Skin of body (tissue), 1 donor: ENCODE measurements at regions not wholly inside any gene's neighbourhood (a gene's known extent, or its start where the extent isn't known, plus 50 kb on each side); places are given as distances from the start of the nearest gene placed in this dataset.

ENCODE experiments used
- DNase-seq: peaks from one replicate; lab custom pipeline; 2025; lab: John Stamatoyannopoulos, UW

DNA sequence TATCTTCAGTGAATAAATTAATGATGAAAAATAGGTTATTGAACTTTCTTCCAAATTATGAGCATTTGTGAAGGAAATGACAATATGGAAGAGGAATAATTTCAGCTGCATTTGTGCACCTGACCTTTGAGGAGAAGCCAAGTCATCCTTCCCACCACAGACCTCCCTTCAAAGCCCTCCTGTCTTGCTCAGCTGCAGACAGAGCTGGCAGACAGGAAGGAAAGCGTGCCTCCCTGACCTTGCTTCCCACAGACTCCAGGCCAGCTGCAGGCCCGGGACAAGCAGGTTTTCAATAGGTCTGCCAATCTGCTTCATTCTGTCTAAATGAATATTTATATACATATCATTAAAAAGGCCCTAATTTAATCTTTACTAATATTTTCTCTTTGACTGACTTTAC, 152.9 kb upstream of the RBMS3 start:
- DNase-seq, result no peak

DNA sequence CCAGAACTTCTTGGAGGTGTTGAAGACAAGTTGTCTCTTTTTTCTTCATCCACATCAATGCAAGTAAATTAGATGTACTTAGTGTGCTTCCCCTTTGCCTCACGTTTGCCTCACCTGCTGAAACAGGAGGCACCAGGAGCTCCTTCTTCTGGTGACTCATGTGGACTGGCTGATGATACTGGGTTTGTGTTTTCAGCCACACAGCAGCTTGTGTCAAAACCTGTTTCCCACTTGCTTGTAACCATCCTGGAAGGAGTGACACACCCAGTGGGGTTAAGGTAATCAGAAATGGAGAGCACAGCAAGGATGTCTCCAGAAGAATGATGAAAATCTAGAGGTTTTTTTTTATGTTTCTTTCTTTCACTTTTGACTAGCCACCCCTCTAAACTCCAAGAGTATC, 143.3 kb upstream of the RBMS3 start:
- no peak for DNase-seq

DNA sequence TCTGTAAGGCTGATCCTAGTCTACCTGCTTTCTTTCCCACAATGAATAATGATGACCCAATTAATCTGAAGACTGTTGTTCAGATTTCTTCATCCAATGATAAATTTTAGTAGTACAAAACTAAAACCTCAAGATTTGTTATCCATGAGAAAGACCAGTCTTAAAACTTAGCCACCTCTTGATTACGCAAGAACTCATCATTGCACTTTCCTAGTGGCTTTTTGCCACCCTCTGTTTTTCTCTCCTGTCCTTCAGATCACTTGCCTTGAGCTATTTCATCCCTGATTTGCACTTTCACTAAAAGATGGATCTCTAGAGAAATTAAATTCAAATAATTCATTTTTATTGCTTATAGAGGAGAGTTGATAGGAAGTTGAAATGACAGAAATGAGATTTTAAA, 142.7 kb upstream of the RBMS3 start:
- DNase-seq, result no peak

DNA sequence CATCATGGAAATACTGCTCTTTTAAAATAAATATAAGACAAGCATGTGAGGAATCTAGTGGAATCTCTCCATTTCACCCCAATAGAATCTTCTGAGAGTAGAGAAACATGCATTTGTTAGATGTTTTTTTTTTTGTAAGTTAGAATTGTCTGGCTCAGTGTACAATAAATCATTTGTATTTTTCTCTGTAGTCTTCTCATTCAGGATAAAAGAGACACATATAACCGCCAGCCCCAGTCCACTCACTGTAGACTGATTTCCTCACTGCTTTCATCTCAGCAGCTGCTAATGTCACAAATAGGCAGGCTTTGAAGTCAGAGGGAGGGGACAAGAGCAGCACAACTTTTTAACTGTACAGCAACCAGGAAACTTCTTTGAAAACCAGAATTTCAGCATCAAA, 140.2 kb upstream of the RBMS3 start:
- DNase-seq, result no peak

DNA sequence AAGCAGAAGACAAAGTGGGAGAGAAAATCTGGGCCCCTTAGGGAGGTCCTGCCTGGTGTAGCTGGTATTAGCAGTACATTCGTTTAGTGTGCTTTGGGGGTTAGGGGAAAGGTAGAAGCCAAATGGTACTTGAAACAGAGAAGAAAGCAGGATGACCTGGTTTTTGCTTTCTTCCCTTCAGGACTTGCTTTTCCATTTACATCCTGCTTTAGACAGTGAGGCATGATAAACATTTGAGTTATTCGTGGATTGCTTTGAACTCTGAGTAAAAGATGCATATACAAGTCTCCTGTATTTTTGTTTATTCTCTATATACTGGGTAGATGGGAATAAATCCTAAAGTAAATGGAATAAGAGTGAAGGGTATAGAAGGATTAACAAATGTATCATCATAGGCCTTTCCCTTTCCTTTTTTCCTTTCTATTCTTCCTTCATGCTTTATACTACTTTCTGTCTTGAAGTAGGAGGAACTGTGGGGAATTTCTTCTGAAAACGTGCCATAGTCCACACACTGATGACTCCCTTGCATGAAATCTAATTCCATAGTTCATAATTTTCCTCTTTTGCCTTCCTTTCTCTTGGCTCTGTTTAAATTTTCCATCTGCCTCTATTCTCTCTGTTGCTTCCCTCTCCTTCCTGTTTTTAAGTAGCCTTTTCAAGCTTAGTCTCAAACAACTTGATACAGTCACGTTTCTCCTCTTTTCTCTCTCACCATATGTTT, 139.5 kb upstream of the RBMS3 start:
- peak; percentile 28 for DNase-seq

DNA sequence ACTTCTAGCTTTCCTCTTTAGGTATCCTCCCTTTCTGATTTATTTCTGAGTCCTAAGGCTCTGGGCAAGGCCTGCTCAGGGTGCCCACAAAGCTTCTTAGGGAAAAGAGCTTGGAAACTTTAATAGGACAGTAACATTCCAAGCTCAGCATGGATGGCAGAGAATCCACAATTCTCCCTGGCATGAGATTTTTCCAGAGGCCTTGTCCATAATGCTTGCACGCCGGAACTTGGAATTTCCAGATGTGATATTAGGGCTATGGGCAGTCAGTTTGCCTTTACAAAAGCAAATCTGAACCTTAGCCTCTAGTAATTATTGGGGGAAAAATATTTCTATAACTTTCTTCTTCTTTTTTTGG, 139.0 kb upstream of the RBMS3 start:
- no peak for DNase-seq

DNA sequence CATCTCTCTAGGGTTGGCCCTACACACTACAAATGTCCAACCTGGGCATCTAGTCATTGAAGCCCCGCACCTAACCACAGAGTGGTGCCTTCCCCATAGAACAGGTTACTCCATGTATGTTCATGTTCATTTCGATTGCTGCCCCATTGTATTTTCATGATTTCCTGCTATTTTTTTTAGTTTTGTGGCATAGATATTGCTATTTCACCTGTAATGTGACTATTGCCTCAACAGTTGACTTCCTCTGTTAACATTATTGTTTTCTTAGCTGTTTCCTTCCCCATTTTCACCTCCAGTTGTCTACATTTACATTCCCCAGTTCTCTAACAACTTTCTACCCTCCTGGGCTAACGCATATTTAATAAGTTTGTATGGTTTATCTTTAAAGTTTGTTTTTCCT, 137.7 kb upstream of the RBMS3 start:
- no peak for DNase-seq

DNA sequence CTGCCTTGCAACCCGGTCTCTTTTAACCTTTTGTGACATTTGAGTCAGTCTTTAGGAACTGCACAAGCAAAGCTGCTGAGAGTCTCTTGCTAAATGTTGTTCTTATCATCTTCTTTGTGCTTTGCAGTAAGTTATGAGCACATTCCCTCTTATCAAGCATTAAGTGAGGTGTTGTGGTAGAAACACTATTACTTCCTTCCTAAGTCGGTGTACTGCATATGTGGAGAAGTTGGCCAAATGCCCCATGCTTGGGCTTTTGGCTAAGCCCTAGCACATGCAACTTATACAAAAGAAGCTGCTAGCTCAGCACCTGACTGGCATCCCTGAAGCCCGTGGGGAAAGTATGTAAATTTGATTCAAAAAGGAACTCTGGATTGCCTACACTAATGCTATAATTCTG, 136.5 kb upstream of the RBMS3 start:
- no peak for DNase-seq

DNA sequence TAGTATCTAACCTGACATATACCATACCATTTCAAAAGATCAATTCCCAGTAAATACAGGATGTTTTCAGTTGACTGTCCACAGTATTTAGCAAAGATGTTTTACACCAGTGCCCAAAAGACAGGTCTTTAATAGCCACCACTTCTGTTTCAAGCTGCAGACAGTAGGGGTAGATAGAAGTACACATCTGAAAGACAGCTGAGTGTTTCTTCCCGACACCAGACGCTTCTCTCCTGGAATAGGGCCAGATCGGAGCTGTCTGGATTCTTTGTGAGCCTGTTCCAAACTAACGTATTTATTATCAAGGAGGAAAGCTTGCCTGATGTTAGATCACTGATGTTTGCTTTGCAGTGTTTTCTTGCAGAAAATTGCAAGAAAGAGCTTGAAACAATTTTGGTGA, 136.1 kb upstream of the RBMS3 start:
- DNase-seq, result peak; percentile 73

DNA sequence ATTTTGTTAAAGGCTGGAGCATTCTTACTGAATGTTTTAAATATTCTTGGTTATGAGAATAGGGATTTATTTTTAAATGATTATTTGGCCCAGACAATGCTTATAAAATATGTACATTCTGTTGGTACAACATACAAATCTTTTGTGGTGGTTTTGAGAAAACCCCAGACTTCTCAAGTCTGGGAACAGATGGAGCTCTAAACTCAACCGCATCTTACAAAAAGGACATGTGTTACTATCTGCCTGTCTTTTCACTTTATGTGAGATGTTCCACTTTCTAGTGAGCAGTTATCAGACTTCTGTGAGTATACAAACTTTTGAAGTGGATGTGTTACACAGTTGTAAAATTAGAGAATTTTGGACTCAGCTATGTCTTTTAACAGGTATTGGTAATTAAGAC, 135.5 kb upstream of the RBMS3 start:
- DNase-seq, result peak; percentile 42

DNA sequence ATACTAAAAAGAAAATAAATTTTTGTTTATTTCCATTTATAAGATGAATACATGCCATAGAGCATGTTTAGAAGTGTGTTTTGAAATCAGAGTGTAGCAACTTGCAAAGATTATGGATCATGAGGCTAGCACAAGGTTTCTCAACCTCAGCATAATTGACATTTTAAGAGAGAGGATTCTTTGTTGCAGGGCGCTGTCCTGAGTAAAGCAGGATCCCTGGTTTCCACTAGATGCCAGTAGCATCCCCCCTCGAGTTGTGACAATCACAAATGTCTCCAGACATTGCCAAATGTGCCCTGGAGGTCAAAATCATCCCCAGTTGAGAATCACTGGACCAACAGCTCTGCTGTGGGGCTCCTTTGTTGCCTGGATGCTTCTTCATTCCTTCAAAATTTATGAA, 128.5 kb upstream of the RBMS3 start:
- DNase-seq, result no peak

DNA sequence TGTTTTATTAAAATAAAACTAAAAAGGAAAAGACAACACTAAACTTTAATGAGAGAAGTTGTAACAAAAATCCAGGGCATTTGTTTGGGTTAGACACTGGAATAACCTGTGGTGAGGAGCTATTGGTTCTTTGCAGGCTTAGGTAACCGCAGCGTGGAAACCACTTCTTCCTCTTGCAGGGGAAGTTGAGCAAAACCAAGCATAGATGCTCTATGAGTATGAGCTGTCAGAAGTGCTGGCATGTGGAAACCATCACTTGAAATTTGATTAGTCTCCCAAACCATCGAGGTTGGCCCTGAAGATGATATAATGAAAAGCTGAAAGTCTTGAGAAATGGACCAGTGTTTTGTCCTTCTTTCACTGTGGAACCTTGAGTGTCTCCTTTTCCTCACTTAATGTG, 127.1 kb upstream of the RBMS3 start:
- DNase-seq, result no peak

DNA sequence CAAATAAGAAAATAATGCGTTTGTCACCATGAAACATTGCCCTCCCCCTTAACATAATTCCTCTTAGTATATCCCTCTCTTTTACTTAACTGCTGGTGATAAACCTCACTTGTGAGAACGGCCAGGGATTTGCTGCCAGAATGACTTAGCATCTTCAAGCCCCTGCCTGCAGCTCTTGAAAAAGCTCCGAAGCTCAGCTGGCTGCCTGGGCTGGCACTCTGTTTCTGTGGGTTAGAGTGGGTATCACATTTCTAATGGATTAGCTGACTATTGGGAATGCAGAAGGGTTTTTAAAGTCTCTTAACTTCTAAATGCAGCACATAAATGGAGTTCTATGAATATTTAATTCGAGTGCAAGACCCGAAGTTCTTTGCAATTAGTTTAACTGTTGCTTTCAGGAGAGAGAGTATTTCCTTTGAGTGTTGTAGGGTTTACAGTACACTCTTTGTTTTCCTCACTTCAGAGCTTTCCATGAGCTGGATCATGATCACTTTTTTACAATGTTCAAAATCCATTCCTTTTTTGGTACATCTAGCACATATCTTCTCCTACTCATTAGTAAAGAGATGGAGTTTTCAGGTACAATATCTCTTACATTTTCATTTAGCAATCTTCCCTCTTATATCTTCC, 124.7 kb upstream of the RBMS3 start:
- DNase-seq, result no peak

DNA sequence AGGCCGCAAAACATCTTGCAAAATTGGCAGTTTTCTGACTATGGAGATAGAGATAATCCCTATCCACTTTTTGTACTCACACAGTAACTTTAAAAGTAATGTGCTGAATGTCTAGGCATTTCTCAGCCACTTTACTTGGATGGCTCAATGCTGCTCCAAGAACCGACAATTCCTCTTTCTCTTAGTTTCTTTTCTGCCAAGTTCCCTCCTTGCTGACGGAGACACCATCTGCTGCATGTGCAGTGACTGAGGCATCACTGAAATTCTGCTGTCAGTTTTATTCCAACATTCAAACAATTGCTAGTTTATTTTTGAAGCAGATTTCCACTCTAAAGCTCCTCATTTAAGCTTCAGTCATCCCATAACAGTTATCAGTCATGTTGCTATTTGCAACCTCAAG, 116.0 kb upstream of the RBMS3 start:
- peak; percentile 2 for DNase-seq

DNA sequence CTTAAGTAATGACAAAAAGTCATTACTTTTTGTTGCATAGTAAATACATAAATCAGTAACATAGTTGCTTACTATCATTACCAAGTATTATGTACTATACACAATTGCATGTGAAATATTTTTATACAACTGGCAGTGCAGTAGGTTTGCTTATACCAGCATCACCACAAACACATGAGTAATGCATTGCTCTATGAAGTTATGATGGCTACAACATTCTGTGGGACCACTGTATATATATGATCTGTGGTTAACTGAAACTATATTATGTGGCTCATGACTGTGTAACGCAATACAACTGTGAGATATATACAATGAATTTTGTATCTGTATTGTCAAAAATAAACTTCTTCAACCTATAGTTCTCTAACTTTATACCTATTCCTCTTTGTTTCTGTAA, 113.7 kb upstream of the RBMS3 start:
- no peak for DNase-seq

DNA sequence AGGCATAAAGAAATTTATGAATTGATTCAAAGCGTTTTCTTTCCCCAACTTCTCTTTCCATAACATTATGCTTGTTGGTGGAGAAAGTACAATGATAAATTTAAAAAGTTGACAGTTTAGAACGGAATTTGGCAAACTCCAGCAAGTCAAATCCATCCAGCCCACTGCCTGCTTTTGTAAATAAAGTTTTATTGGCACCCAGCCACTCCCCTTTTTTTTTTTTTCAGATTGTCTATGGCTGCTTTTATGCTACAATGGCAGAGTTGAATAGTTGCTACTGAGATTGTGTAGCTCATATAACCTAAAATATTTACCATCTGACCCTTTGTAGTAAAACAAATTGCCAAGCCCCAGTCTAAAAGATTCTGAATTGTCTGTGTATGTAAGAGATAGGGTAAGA, 112.8 kb upstream of the RBMS3 start:
- no peak for DNase-seq

DNA sequence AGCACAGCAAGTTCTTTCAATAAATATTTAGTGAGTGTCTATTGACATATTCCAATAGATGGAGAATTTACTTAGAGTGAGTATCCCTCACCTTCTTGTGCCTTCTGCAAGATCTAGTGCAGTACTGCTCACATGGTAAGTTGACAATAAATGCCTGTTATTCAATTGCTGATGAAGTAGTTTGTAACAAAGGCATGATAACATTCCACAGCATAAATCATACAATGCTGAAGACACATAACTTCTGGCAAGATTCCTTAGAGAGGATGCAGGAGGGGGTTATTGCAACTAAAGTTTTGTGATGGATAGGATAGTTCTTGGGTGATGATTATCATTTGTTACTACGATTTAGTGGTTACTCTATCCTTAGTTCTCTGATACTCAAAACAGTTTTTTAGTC, 112.2 kb upstream of the RBMS3 start:
- no peak for DNase-seq

DNA sequence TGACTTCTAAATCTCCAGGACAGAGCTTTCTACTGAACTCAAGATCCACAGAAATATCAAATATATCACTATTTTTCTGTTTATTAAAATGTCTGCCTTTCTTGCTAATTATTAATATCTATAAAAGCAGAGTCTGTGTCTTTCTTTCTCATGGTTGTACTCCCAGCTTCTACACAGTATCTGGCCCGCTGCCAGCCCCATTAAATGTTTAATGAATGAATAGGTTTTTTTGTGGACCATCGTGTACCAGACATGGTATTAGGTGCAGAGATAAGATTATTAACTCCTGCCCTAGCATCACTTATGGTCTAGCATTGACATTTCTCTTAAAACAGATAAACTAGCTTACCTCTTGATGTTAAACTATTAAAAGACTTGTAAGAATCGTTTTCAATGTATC, 111.4 kb upstream of the RBMS3 start:
- no peak for DNase-seq

DNA sequence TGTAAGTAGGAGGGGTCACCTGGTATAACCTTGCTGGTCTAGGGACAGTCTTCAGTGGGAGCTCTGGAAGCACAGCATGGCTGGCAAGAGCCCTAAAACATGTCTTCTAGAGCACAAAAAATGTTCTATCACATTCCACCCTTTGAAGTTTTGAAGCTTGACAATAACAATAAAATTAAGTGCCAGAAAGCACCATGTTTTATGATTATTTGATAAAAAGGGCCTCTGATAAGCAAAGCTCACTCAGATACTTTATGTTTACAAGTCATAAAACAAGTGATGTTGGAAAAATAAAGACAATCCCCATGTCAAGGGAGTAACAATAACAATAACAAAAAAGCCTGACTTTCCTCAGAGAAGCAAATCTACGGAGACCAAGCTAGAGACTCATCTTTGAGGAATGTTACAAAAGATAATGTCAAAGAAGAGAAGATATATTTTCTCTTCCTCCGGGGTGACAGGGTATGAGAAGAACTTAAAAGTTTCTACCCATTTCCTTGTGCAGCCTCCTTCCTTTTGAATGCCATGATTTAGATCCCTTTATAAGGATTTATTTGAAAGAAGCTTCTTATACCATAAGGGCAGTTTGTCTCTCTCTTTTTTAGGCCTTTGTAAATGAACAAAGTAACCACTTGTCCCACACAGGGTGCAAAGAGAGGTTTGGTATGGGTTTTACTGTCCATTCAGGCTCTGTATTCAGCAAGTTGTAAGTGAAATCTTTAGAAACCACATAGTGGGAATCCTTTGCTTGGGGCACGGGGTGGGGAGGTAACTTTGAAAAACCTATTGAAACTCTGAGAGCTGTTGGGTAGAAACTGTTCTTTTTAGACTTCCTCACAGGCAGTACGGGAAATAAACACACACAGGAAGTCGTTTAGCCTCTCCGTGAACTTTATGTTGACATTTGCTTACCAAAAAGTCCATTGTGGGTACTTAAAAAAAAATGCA, 109.6 kb upstream of the RBMS3 start:
- no peak for DNase-seq

DNA sequence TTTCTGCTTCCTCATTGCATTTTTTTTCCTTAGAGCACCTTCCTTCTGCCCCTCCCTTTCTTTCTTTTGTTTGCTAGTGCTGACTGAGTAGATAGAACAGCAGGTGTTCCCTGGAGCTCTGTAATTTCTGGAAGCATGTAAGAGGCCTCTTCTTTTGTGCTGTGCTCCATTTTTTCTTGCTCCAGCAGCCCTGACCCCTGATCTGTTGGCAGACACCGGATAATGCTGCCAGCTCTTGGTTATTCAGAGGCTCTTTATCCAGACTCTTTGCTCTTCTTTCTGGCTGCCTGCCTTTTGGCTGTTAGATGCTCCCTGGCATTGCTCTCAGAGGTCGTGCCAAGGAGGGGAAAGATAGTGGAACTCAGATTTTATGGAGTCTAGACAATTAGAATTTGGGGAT, 104.4 kb upstream of the RBMS3 start:
- DNase-seq, result no peak

DNA sequence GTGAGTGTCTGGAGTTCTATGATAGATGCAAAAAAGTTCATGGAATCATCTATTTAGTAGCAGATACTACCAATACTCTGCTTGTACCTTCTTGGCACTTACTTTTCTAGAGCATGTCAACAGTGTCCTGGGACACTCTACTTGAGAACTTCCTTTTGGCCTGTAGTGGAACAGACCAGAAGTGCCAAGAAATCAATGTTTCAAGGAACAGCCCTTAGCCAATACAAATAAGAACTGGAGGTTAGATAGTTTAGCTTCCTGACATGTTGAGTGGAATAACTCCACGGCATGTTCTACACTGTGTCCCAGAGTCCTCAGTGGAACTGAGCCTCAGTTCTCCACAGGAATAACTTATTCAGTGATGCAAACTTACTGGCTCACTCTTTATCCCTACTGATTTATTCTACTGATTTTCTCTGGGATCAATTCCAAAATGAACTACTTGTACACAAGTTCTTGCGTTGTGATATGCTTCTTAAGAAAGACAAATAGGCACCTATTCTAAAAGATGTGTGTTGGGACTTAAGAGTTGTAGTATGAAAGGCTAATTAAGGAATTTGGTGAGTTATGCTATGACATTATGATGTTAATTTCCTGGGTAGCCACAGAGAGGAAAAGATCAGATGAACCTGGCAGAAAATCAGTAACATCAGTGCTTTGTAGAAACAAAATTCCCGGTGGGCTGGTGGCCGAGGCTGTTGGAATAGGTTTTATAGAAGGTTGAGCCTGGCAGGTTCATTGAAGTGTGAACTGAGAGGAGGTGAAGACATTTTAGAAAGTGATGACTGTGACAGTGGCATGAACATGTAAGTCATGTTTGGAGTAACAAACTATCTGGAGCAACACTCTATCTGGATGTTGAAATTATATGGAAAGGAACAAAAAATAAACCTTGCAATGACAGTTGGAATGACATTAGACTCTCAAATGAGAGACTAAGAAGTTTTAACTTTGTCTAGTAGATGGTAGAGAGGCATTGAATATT, 101.8 kb upstream of the RBMS3 start:
- DNase-seq, result no peak
